GM19372 (cell line): ENCODE measurements at regions not wholly inside any gene's neighbourhood (a gene's known extent, or its start where the extent isn't known, plus 50 kb on each side); places are given as distances from the start of the nearest gene placed in this dataset.

Experiments used
- ATAC-seq: cut with Tn5 transposase; IDR thresholded peaks from one replicate; pipeline ENCODE4 v1.9.1; 2021; ENCODE audit warnings: mild to moderate bottlenecking, low read depth, moderate library complexity; ENCODE audit not compliant: unreplicated experiment

DNA sequence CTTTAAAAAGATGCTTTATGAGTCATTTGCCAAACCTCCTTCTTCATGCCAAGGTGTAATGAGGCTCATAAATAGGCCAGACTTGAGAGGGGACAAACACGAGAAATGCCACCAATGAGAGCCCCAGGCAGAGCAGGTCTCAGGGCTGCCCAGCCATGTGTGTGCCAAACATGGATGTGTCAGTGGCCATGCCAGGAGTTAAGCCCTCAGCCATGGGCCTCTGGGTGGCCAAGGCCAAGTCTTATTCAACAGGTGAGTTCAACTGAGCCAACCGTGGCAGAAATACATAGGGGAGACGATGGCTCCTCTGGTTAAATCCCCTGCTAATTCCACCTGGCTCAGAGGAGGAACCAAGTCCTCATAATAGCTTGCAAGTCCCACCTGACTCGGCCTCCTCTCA, 358.8 kb downstream of the PREX1 start:
- no peak for ATAC-seq

DNA sequence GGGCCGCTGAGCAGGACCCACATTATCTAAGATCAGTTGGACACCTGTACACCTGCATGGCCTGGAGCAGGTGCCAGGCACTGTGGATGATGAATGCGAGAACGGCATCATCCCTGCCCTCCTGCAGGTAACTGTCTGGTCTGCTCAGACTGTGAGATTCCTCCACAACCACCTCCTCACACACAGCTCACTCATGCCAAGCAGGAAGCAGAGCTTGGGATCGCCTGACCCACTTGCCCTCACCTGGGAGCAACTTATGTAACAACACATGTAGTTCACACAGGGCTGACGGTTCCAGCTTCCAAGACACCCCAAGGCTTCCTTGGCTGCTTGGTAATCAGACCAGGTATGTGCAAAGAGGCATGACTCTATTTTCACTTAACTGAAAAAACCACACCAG, 359.2 kb downstream of the PREX1 start:
- no peak for ATAC-seq

DNA sequence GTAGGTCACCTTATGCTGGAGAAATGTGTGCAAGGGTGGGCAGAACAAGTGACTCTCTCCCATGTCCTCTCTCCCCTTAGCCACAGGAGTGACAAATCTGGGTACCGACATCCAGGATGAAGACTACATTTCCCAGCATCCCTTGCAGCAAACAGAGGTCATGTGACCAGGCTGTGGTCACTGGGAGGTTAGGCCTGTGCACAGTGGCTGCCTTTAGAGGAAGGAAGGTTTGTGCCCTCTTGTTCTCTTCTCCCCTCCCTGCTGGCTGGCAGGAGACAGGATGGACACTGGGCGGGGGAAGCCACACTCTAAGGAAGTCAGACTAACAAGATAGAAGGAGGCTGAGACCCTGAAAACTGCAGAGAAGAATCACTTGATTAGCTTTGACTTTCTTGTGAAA, 360.2 kb downstream of the PREX1 start:
- no peak for ATAC-seq

DNA sequence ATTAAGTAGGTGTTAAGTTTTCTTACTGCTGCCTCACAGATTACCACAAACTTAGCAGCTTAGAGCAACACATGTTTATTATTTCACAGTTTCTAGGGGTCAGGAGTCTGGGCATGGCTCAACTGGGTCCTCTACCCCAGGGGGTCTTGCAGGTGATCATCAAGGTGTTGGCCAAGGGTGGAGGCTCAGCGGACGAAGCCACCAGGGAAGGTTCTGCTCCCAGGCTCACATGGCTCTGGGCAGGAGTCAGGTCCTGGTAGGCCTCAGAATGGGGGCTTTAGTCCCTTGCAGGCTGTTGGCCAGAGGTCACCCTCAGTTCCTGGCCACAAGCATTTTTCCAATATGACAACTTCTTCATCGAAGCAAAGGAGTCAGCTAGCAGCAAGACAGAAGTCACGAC, 362.5 kb downstream of the PREX1 start:
- no peak for ATAC-seq

DNA sequence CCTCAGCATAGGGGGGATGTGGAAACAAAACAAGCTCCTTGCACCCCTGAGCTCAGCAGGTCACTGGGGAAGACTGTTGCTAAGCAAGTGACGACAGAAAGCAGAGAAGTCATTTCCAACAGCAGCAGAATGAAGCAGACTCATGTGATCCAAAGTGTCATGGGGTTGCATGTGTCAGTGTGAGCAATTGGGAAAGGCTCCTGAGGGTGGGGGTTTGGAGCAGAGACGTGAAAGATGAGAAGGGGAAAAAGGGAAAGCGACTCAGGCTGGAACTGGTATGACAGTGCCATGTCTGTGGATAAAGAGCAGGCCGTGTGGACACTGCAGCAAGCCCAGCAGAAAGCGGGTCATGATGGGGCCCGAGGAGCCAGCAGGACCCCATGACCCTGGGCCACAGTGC, 363.9 kb downstream of the PREX1 start:
- ATAC-seq, result no peak

DNA sequence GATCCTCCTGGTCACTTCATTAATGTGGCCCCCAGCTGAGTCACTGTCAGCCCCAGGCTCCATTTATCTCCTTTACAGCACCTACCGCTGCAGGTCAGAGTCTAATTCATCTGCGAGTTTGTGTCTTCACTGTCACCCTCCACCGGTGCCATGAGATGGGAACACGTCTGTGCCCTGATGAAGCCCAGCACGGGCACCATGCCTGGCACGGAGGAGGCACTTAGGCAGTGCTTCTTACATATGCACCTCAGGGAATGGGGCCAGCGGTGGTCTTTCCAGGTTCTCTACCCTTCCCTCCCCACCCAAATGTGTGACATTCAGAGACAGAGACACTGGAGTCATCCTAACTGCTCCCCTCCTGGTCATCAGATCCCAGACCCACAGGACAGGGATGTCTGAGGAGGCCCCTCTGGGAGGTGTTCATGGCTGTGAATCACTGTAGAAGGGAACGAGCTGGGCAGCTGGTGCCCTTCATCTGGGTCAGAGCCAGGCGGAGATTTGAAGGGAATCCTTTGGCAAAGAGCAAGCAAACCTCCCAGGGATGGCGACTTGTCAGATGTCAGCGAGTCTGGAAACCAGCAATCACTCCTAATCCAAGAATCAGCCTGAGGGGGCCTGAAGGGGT, 364.6 kb downstream of the PREX1 start:
- no peak for ATAC-seq

DNA sequence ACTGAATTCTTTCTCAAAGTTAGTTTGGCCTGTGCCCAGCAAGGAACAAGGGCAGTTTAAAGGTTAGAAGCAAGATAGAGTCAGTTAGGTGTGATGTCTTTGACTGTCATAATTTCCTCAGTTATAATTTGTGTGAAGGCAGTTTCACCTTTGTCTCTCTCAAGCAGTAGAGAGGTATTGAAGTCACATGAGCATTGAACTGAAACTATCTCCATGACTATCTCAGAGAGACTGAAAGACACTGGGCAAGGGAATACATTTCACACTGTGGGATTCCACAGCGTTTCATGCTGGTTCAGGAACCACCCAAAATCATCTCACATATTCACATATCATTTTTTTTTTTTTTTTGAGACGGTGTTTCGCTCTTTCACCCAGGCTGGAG, 366.1 kb downstream of the PREX1 start:
- ATAC-seq, result no peak

DNA sequence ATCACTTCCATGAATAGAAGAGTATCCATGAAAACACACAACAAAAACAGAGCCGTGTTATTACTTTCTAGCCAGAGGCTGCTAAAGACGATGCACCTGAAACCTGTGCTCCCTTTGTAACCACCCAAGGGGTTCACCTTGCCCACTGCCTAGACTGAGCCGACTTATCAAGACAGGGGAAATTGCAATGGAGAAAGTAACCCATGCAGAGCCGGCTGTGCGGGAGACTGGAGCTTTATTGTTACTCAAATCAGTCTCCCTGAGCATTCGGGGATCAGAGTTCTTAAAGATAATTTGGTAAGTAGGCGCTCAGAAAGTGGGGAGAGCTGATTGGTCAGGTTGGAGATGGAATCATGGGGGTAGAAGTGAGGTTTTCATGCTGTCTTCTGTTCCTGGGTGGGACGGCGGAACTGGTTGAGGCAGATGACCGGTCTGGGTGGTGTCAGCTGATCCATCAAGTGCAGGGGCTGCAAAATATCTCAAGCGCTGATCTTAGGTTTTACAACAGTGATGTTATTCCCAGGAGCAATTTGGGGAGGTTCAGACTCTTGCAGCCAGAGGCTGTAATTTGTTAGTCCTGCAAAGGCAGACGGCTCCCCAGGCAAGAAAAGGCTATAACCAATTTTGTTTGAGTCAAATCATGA, 366.6 kb downstream of the PREX1 start:
- ATAC-seq, result no peak

DNA sequence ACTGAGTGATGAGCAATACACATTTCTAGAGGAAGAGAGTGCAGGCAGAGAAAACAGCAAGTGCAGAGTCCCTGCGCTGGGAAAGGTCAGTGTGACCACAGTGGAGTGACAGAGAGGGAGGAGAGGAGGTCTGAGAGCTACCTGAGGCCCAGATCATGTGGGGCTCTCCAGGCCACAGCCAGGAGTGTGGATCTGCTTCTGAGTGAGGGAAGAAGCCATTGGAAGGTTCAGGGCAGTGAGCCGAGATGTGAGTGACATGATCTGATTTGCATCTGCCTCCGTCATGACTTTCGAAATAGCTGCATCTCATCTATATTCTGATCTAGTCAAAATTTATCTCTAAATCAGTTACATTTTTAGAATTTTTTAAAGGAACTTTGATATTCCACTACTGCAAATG, 367.1 kb downstream of the PREX1 start:
- no peak for ATAC-seq

DNA sequence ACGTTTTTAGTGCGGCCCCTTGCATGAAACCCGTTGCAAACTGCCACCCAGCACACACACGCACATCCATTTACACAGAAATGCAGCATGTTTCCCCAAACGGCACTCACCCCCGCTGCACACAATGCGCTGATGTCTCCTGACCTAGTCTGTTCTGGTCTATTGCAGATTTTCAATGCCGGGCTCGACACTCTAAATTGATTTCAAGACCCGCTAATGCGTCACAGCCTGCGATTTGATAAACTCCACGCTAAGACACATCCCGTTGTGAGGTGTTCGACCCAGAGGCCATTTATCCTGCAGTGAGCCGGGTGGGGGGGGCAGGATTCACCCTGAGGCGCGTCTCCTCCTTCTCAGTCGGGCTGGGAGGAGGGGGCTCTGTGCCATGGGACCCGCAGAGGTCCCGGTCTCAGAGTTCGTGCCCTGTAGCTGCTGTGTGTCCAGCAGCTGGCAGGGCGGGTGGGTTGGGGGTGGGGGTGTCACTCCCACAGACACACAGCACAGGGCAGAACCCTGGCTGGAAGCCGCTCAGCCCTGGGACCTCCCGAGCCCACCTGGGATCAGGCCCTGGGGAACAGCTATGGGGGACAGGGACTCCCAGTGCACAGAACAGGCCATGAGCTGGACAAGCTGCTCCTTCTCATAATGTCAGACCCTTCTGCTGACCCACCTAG, 367.9 kb downstream of the PREX1 start:
- ATAC-seq, result no peak

DNA sequence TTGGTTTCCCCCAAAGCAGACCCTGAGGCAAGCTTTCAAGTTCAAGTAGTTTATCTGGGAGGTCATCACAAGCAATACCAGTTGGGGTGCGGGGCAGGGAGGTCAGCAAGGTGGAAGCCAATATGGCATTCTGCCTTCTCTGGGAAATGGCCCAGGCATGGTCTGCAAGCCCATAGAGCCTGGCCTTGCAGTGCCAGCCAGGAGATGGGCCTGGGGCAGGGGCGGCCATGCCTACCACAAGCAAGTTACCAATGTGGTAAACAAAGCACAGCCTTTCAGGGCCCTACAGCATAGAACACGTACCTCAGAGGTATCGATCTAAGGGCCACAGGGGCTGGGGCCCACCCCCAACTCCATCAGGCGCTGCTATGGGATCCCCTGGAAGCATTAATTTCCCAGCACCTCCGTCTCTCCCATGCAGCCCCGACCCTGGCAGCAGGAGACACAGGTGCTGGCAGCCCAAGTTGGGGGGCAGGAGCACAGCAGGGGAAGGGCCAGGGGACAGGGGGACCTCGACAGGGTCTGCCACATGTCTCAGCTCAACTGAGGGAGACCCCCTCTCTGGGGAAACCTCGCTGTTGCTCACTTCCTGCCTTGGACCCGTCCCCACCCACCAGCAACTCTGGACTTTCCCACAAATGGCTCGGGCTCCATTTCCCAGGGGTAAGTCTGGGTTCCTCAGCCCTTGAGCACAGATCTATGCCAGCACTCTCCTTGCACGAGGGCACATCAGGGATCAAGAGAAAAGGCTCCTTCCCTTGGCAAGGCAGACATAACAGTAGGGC, 369.0 kb downstream of the PREX1 start:
- ATAC-seq, result no peak

DNA sequence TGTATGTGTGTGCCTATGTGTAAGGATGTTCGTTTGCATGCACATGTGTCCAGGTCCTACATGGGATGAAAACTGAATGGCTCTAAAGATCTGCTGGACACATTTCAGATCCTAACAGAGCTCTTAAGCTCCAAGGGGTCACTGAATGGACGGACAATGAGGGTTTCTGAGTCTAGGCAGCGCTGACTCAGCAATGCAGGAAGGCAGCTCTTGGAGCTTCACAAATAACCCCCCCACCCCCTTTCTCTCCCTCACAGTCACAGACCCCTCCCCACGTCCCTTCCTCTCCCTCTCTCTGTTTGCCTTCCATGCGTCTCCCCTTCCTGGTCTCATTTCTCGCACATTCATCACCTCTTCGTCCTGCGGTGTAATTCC, 369.8 kb downstream of the PREX1 start:
- no peak for ATAC-seq

DNA sequence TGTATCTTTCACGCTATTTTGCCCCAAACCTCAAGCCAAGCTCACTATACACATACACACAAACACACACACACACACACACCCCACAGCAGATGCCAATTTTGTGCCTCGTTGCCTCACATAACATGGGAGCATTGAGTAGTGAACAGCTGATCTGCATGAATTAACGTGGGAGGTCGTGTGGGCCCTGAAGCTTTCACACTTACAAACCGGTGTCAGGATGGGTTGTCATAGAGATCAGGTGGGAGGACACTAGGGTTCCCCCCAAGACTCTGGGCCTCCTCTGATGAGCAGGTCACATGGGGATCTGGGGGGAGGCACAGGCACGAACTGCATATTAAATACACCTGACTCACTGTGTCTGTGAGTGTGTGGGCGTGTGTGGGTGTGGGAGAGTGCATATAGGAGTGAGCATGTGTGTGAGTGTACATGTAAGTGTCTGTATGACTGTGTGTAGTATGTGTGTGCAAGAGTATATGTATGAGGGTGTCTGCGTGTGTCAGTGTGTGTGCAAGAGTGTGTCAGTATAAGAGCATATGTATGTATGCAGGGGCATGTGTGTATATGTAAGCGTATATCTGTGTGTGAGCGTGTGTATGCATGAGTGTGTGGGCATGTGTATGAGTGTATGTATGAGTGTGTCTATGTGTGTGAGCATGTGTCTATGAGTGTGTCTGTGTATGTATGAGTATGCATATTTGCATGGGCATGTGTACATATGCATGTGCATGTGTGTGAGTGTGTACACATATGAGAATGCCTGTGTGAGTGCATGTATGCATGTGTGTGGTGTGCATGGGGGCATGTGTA, 370.4 kb downstream of the PREX1 start:
- no peak for ATAC-seq

DNA sequence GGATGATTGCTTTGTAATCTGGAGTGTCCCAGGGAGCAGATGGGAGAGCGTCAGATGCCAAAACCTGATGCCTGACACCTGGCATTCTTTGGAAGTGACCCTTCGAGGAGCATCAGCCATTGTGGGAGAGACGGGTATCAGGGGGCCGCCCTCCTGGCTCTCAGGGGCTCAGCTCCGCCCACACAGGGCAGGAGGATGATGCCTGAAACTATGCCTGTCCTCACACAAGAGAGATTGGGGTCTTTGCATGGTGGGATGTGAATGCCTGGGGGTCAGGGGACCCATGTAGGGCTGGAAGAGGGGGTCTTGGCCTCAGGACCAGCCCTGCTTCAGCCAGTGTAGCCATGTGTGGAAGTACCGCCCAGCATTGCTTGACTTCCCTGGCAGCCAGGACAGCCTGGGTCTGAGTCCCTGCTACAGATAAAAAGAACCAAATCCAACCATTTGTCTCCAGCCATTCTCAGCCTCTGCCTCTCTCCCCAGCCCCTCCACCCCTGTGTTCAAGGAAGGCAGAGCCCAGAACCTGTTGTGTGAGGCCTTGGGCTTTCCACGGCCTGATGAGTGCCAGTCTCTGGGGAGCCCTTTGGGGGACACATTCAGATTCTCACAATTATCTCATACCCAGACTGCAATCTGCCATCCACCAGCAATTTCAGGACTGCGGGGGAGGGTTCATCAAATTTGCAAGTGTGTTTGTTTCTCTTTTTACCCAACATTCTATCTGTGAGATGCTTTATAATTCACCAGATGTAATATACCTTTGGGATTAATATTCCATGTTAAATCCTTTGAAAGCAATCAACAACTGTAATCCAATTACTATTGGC, 371.2 kb downstream of the PREX1 start:
- ATAC-seq, result no peak

DNA sequence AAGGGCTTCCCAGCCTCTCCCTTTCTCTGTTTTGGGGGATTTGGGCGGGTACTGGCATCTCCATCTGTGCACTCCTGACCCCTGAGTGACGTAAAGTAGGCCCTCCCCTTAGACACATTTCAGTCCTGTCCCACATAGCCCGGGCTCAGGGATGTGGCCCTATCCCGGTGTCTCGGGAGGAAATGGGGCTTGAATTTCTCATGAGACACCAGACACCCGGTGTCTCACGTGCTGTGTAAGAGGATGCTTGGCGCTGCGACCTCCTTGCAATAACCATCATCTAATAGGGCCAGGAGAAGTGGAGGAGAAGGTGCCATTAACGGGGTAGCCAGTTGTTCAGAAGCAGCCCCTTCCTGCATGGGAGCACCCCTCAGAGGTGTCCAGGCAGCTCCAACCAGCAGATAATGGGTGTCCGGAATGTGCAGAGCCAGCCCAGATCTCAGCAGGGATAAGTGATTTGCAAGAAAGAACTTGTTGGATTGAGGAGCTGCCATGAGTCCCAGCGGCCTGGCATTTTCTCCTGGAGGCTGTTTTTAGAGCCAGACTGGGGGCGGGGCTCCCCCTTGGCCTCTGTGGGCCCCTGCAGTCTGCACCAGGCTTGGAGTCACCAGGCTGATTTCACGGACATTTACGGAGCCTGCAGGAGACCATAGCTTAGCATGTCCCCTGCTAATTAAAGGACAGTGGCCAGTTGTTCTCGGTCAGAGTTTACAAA, 372.0 kb downstream of the PREX1 start:
- ATAC-seq, result no peak

DNA sequence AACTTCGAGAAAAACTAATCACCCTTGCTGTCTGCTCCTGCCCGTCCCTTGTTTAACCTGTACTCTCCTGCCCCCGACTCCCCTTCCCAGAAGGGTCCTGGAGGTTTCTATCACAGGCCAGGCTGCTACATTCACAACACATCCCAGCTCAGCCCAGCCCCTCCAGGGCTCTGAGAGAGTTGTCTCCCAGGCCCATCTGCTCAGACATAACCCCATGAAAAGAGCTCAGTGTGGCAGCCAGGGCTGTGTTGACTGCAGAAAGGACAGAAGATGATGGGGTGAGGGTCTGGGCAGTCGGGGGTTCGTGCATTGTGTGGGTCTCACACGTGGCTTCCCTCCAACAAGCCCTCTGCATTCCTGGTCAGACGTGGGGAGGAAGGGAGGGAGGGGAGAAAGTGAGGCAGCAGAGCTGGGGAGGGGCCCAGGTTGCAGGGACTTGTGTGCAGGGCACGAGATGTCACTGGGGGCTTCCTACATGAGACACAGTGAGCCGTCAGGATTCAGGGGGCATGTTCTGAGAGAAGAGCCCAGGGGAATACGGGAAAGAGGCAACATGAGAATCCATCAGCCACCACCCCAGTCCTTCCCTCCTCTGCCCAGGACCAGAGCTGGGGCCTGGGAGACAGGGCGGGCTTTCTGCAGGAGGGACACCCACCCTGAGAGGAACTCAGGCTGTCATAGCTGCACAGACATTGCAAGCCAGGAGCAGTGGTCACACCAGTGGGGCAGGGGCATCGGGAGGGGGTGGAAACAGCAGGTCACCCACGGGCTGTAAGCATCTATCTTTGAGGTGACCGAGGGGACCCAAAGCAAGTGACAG, 372.9 kb downstream of the PREX1 start:
- ATAC-seq, result no peak

DNA sequence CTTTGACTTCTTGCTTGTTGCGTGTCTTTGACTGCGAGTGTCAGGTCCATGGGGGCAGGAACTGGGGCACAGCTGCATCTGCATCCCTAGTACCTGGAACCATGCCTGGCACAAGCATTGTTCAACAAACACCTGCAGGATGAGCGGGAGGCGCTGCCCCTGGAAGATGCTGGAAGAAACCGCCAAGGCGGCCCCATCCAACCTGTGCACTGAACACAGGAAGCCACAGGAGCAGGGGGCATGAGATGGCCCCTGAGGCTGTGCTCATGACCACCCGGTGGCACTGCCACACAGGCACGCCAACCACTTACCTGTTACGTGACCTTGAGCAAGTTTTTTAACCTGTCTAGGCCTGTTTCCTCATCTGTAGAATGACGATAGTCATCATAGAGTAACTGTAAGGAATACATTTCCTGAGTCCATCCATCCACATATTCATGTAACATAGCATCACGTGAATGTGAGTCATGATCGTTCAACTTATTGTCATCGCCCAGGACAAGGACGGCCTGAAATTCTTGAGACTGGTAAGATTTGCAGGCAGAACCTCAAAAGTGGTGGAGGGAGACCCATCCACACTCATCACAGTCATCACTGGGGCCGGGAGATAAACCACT, 374.2 kb downstream of the PREX1 start:
- ATAC-seq, result no peak

DNA sequence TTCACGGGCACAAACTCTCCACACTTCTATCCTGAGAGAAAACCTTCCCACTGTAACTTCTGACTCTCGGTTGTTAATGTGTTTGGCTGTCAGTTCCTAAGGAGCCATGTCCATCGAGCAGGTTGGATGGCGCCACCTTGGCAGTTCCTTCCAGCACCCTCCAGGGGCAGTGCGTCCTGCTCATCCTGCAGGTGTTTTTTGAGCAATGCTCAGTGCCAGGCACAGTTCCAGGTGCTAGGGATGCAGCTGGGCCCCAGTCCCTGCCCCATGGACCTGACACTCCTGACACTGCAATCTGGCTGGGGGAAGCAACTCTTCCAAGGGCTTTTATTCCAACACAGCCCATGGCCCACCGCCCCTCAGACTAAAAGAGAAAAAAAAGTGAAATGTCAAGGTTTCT, 376.4 kb downstream of the PREX1 start:
- no peak for ATAC-seq
